ENCODE measurements at regions not wholly inside any gene's neighbourhood (a gene's known extent, or its start where the extent isn't known, plus 50 kb on each side); places are given as distances from the start of the nearest gene placed in this dataset.

- DNase-seq (ENCODE audit: low spot score) = no peak
- intact Hi-C loops (cut with DNase I) = loop anchor here (5.0 to 10.0 kb wide), 2 partner anchors 319 to 333 kb away; partner anchors contain the start of gene PCDH7
These were observed 321.2 kb downstream of the PCDH7 start for GRCh38 chr4:31041385-31041784.

GRCh38 chr4:31041853-31042252 lies 321.7 kb downstream of the PCDH7 start:
- intact Hi-C loops (cut with DNase I) = loop anchor here (5.0 to 10.0 kb wide), 2 partner anchors 320 to 333 kb away; partner anchors contain the start of gene PCDH7
- DNase-seq (ENCODE audit: low spot score) = no peak

DNA sequence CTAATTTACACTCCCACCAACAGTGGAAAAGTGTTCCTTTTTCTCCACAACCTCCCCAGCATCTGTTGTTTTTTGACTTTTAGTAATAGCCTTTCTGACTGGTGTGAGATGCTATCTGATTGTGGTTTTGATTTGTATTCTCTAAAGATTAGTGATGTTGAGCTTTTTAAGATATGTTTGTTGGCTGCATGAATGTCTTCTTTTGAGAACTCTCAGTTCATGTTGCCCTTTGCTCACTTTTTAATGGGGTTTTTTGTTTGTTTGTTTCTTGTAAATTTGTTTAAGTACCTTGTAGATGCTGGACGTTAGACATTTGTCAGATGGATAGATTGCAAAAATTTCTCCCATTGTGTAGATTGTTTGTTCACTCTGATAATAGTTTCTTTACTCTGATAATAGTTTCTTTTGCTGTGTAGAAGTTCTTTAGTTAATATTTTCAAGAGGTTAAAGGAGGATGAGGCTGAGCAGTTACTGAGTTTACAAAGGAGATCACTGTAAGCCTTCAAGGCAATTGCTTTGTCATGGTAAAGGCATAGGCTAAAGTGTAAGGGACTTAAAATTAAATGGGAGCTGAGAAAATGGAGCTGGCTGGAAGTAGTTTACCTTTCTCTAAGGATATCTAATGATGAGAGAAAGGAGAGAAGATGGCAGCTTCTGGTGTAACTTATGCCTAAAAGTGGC lies 323.4 kb downstream of the PCDH7 start:
- DNase-seq (ENCODE audit: low spot score) = no peak
- intact Hi-C loops (cut with DNase I) = loop anchor here (5.0 to 10.0 kb wide), 2 partner anchors 321 to 331 kb away; partner anchors contain the start of gene PCDH7

DNA sequence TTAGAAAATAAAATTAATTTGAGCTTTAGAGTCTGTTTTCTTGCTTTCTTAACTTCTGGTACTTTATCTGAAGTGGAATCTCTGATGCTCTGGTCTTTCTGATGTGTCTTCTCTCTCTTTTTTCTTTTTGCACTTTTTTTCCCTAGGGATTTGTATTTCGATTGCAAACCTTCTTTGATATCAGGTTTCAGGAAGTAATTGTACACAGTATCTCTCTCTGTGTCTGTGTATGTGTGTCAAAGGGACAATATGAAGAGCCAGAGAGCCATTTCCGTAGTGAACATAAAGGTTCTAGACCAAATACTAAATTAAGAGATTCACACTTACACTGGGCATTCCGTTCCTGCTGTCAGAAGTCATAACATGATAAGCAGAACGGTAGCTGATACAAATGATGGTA lies 325.0 kb downstream of the PCDH7 start:
- DNase-seq (ENCODE audit: low spot score) = no peak
- intact Hi-C loops (cut with DNase I) = loop anchor here (10.0 kb wide), 1 partner anchor 330 kb away; no protein-coding TSS in a partner anchor

DNA sequence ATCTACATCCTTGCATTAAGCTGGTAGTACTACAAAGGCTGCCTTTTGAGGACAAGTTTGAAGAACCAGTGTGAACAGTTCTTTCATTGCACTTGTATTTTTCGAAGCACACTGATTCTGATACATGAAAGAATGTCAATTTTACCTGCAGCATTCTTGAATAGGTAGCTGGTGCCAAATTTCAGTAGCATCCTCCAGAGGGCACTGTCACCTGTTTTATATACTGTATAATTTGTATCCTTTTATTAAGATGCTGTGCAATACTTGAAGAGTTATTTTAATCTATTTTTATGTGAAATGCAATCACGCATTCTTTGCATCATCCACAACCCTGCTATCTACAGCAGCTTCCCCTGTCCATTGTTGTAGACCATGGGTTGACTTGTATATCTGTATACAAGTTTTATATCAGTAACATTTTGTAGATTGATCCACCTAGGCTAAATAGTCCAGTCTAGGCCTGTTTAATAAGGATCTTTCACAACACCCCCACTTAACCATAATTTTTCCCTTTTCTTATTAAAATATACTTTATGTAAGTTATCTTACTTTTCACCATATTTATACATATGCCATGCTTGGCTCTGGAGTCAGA lies 325.7 kb downstream of the PCDH7 start:
- intact Hi-C loops (cut with DNase I) = loop anchor here (10.0 kb wide), 1 partner anchor 329 kb away; no protein-coding TSS in a partner anchor
- DNase-seq (ENCODE audit: low spot score) = no peak

DNA sequence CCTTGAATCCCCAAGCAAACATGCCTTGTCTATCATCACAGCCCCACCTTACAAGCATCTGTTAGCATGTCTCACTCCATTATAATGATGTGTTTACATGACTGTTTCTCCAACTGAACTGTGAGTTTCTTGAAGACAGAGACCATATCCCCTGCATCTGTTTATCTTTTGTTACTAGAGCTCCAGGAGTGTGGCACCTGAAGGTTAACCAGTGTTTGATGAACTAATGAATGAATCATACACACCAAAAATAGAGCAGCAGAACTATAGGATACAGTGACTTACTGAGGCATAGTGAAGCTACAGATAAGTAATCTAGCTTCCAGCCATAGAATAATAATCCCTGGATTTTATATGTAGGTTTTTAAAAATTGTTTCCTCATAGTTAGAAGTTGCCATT lies 331.0 kb downstream of the PCDH7 start:
- no peak for DNase-seq (ENCODE audit: low spot score)
- intact Hi-C loops (cut with DNase I) = no loop called here

GRCh38 chr4:31051565-31051964 lies 331.4 kb downstream of the PCDH7 start:
- intact Hi-C loops (cut with DNase I) = no loop called here
- DNase-seq (ENCODE audit: low spot score) = no peak

DNA sequence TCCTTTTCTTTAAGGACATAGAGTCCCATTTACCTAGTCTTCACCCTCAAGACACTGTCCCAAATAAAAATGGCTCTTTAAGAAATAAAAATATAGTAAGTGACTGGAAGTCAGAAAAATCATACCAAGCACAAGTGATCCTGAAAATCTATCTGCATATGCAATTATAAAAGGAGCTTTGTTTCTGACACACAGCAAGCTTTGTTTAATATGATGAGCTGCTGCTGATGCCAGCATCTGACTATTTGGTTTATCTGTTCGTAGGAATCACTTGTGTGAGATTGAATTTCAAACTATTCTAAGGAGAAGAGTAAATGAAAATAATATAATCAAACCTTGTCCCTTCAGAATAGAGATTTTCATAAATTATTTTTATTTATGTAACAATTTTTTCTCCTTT lies 332.4 kb downstream of the PCDH7 start:
- intact Hi-C loops (cut with DNase I) = no loop called here
- DNase-seq (ENCODE audit: low spot score) = no peak

- intact Hi-C loops (cut with DNase I) = no loop called here
- DNase-seq (ENCODE audit: low spot score) = no peak
These were observed 333.3 kb downstream of the PCDH7 start for GRCh38 chr4:31053451-31053850.

- intact Hi-C loops (cut with DNase I) = no loop called here
- DNase-seq (ENCODE audit: low spot score) = no peak
These were observed 334.1 kb downstream of the PCDH7 start for GRCh38 chr4:31054295-31054694.

DNA sequence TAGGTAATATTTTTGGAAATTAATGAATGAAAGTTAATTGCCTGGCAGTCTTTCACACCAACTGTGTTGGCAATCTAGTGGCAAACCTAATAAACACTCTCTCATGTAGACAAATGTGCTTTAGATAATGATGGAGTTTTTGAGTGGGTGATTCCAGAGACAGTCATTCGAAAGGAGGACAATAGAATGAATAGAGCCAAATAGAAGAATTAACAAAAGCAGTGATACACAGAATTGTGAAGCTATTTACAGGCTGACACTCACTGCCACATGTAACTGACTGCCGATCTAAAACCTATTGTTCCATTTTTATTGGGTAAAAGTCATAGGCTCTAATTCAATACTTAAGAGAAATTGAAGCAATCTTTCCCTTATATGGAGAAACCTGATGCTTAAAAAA lies 338.5 kb downstream of the PCDH7 start:
- no peak for DNase-seq (ENCODE audit: low spot score)
- intact Hi-C loops (cut with DNase I) = no loop called here

DNA sequence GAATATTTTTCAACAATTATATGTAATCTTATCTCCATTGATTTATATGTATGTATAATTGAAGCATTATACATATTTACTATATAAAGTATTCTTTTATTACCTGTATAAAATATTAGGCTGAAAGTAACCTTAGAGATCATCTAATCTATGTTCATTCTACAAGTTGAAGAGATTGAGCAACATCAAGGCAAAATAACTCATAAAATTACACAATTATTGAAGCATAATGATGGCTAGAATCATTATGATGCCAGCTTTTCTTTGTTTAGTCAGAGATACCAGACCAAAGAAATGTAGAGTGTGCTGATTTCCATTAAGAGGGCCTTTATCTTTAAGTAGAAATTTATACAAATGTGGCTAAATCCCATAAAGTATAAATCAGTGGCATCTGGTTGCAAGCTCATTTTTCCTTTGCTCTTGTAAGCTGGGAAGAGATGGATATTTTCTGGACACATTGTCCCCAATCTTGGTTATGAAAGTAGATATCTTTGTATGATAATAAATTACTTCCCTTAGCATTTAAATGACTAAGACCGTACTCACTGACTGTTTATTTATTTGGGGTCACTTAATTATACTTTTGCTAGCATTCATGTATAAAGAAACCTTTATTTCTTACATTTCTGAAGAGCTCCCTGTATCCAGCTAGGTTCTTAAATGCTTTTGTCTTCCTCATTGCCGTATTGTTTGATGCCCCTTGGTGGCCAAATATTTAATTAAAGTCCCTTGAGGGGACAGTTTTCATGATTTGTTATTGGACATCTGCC lies 339.8 kb downstream of the PCDH7 start:
- no peak for DNase-seq (ENCODE audit: low spot score)
- intact Hi-C loops (cut with DNase I) = no loop called here

DNA sequence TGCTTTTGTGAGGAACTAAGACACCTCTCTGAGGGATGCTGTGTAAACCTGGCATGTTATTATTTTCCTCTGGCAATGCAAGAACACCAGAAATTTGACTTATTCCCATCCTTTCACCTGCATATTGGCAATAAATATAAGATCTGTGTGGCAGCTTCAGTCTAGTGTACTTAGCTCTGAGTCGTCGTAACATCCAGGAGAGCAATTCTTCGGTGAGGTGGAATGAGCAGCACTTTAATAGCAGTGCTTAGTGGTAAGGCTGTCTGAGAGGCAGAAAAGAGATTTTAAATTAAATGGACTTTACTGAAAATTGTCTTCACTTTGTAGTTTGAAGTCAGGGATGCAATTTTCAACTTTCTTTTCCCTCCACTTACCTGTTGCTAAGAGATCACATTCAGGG lies 344.9 kb downstream of the PCDH7 start:
- intact Hi-C loops (cut with DNase I) = loop anchor here (5.0 kb wide), 1 partner anchor 72 kb away; no protein-coding TSS in a partner anchor
- DNase-seq (ENCODE audit: low spot score) = no peak

DNA sequence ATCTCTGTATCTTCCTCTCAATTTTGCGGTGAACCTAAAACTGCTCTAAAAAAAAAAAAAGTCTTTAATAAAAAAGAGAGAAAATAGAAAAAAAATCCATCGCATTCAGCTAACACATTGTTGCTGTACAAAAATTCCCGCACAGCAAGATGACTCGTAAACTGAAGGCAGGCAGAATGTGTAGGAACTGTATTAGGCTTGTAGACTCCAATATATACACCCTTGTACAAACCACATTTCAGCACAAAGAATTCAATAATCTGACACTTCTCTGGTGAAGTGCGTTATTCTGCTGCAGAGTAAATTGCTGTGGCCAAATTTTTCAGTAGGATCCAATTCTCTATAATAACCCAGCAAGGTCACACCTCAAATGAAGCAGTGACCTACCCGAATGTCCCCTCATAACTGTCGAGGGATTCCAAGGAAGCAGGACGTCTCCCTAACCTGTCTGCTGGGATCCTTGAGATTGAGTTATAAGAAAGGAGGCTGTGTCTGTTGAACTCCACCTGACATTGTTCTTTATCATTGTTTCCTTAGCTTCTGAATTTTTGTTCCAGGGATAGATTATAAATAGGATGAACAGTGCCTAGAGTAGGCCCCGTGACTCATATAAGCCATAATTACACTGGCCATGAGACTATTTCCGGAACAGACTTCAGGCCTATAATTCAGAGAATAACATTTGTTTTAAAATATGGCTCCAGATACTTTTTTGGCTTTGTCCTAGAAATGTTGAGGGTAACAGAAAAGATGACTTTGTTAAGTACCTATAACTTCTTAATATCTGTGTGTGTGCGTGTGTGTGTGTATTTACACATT lies 348.3 kb downstream of the PCDH7 start:
- DNase-seq (ENCODE audit: low spot score) = no peak
- intact Hi-C loops (cut with DNase I) = loop anchor here (5.0 kb wide), 1 partner anchor 69 kb away; no protein-coding TSS in a partner anchor

DNA sequence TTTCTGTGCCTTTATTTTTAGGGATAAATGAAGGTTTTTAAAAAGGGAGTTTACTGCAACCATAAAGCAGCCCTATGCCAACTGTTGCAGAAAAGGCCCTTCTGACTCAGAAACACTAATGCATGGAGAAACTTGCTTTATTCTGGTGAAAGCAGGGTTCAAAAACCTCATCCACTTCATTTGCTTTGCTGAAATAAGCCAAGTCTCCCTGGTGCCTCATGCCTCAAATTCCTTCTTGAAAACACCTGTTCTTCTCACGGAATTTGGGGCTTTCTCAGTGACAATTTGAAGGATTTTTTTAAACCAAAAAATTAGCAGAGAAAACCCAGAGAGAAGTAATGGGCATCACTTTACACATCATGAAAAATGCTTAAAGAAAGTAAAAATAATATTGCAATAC lies 349.0 kb downstream of the PCDH7 start:
- intact Hi-C loops (cut with DNase I) = loop anchor here (5.0 kb wide), 1 partner anchor 68 kb away; no protein-coding TSS in a partner anchor
- no peak for DNase-seq (ENCODE audit: low spot score)

DNA sequence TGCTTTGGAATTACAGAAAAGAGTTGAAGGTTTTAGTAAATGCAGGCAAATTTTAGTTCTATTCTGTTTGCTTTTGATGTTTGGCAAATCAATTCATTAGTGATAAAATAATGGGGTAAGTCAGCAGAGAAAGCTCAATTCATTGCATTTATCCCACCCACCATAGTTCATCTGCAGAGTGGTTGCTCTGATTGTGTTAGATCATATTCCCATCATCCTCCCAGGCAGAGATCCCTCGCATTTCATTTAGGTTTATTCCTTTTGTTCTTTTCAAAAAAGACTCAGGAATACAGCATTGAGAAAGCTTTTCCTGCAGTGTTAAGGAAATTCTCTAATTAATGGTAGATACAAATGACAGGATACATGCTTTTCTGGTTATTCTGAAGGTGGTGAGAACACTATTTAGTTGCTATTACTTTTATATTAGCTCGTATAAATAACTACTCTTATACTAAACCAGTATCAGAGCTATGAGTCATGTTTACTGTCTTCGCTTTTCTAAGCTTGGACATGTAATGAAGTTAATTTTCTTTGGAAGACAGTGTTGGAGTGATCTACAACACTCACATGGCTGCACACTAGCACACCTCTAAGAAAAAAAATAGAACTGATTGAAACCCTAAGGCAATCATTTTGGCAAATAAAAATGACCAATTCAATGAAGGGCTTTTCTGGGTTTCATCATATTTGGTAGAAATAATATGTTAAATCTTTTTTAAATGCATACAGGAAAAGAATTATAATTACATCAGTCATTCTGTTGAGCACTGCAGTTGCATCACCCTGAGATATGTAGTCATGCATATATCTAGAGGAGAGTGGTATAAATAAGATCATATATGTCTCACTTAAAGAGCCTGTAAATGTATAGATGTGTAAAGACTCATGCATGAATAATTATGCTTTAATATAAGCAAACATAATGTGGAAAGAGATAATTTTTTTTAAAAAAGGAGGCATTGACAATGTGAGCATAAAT lies 351.6 kb downstream of the PCDH7 start:
- intact Hi-C loops (cut with DNase I) = no loop called here
- DNase-seq (ENCODE audit: low spot score) = no peak

- intact Hi-C loops (cut with DNase I) = no loop called here
- DNase-seq (ENCODE audit: low spot score) = no peak
These were observed 355.8 kb downstream of the PCDH7 start for GRCh38 chr4:31075969-31076368.

GRCh38 chr4:31078661-31079060 lies 358.5 kb downstream of the PCDH7 start:
- DNase-seq (ENCODE audit: low spot score) = no peak
- intact Hi-C loops (cut with DNase I) = no loop called here

Measured in cardiac septum (tissue), 1 donor.